Astrocyte of the spinal cord (primary cell): ENCODE measurements at regions not wholly inside any gene's neighbourhood (a gene's known extent, or its start where the extent isn't known, plus 50 kb on each side); places are given as distances from the start of the nearest gene placed in this dataset.

ENCODE experiments used
- DNase-seq: peaks from one replicate; pipeline ENCODE4 v3.0.0; 2011; ENCODE audit warnings: low read depth, low spot score
- H3K4me3 ChIP-seq: 2 replicates; pipeline ENCODE4 v1.5.1; 2011; ENCODE audit warnings: low read depth, mild to moderate bottlenecking, low read length, moderate library complexity
- CTCF ChIP-seq: IDR thresholded peaks from 2 replicates; pipeline ENCODE4 v1.5.1; 2012; ENCODE audit warnings: low read depth, mild to moderate bottlenecking, low read length, inconsistent platforms
- in situ Hi-C: cut with HindIII; loops from 2 replicates; pipeline ENCODE4 v1.10.0; 2017; ENCODE audit warnings: low sequenced_read_pairs

- TF ChIP-seq CTCF = no peak
- DNase-seq = no peak
- in situ Hi-C loops = no loop called here
- H3K4me3 ChIP-seq = no peak overlapping the region
Measured at GRCh38 chr17:55898195-55898594, 147.3 kb downstream of the PCTP start.

GRCh38 chr17:55900188-55900587 lies 149.3 kb downstream of the PCTP start:
- TF ChIP-seq CTCF = no peak
- in situ Hi-C loops = no loop called here
- DNase-seq = no peak
- no peak overlapping the region for H3K4me3 ChIP-seq

GRCh38 chr17:55903028-55903690 lies 152.3 kb downstream of the PCTP start:
- TF ChIP-seq CTCF = no peak
- in situ Hi-C loops = no loop called here
- no peak for DNase-seq

GRCh38 chr17:55909776-55910175 lies 158.9 kb downstream of the PCTP start:
- no peak for TF ChIP-seq CTCF
- no peak for DNase-seq
- no peak overlapping the region for H3K4me3 ChIP-seq
- in situ Hi-C loops = no loop called here

More at GRCh38 chr17:55903028-55903690, 152.3 kb downstream of the PCTP start:
- no peak overlapping the region for H3K4me3 ChIP-seq

- no peak overlapping the region for H3K4me3 ChIP-seq
- no peak for TF ChIP-seq CTCF
- in situ Hi-C loops = no loop called here
- no peak for DNase-seq
Measured at GRCh38 chr17:55911186-55911585, 160.3 kb downstream of the PCTP start.

- DNase-seq = no peak
- in situ Hi-C loops = no loop called here
- H3K4me3 ChIP-seq = no peak overlapping the region
- no peak for TF ChIP-seq CTCF
Measured at GRCh38 chr17:55925440-55925839, 174.6 kb downstream of the PCTP start.
